Skeletal muscle satellite cell (primary cell): ENCODE measurements at regions not wholly inside any gene's neighbourhood (a gene's known extent, or its start where the extent isn't known, plus 50 kb on each side); places are given as distances from the start of the nearest gene placed in this dataset.

Experiments
- H3K27me3 ChIP-seq: 2 replicates; pipeline ENCODE4 v1.7.0; 2013; ENCODE audit warnings: low read length; ENCODE audit not compliant: control insufficient read depth, insufficient read depth
- H3K36me3 ChIP-seq: 2 replicates; pipeline ENCODE4 v1.7.0; 2013; ENCODE audit warnings: mild to moderate bottlenecking, control low read depth, low read length; ENCODE audit not compliant: insufficient read depth
- H3K4me1 ChIP-seq: 2 replicates; pipeline ENCODE4 v1.7.0; 2013; ENCODE audit warnings: low read length; ENCODE audit not compliant: control insufficient read depth, insufficient read depth
- H3K4me2 ChIP-seq: 2 replicates; pipeline ENCODE4 v1.7.0; 2013; ENCODE audit warnings: mild to moderate bottlenecking, low read length
- H3K4me3 ChIP-seq: 2 replicates; pipeline ENCODE4 v1.7.0; 2013; ENCODE audit warnings: low read length
- H3K9ac ChIP-seq: 2 replicates; pipeline ENCODE4 v1.7.0; 2013; ENCODE audit warnings: mild to moderate bottlenecking, low read depth, low read length, moderate library complexity
- H3K9me3 ChIP-seq: replicated peaks from 2 replicates; pipeline ENCODE4 v1.7.0; 2013; ENCODE audit warnings: mild to moderate bottlenecking, control low read depth, low read length

DNA sequence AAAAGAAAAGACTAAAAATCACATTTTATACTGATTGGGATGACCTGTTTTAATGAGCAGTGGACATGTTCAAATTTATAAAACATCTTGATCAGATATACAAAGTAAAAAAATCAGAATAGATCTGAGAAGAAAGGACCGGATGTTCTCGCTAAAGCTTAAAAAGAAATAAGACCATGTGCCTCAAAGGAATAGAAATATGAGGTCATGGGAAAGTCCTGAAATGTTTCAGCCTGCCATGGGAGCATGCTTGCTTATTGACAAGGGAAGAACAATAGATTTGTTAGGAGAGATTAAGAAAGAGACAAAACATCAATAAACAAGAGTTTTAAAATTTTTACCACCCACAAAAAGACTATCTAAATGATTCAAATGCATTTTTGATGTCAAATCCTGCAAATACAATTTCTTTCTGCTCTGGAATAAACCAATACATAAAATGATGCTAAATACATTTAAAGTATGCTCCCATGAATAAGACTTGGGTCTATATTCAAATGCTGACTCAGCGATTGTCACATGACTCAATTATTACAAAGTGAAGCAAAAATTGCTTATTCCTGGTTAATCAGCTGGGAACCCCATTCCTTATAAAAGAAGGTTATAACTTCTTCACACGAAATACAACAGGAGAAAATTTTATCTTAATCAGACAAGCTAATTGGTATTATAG lies 633.9 kb upstream of the PKDCC start:
- Histone ChIP-seq H3K27me3 (peaks cover 2% of the 10 kb centered on the region), H3K36me3 (no peaks in the 10 kb centered on the region), H3K4me3 (no peak overlapping the region), H3K4me1 (no peaks in the 10 kb centered on the region), H3K4me2 (no peak overlapping the region), H3K9ac (no peak overlapping the region), H3K9me3 (no peaks in the 10 kb centered on the region)

DNA sequence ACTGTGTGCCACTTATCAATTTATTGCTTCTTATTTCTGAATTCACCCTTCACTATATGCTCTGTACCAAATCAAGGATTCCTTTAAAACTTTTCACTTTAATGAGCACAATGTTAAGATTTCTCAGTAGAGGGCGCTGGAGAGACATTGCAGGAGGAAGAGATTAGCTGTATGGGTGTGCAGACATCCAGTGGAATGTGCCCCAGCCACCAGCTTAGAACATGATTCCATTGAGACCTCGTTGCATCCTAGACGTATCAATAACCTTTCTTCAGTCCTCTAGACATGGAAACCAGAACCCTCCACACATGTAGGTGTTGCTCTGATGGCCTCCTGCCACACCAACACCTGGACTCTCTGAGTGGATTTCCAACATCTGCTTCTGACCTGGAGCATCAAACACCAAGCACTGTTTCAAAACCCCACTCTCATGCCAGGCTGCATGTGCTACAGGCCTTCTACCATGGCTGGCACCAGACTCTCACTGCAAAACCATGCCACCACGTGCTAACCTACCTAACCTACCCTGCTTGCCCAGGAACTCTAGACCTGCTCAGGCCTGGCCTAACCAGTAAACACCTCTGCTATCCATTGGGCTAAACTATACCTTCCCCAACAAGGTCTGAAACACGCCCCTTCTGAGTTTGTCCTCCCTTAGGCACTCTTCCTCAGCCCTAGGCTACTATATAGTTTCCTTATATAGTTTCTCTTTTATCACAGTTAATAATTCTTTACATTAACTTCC lies 633.2 kb upstream of the PKDCC start:
- H3K9ac ChIP-seq, result no peak overlapping the region
- no peaks in the 10 kb centered on the region for H3K9me3 ChIP-seq
- H3K27me3 ChIP-seq, result no peaks in the 10 kb centered on the region

DNA sequence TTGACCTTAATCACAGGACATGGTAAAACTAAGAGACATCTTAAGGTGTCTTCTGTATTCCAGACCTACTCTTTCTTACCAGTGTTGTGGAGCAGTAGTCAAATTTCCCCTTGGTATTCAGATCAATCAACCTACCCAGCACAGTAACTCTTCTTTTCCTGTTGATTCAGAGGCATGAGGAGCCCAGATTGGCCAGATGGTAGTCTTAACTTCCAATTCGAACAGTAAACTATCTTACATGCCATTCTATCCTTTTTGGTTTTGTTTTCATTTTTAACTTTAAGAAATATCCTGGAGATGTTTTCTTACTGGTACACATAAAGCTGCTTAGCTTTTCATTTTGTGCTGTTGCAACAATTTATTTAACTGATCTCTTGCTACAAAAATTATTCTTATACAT lies 630.3 kb upstream of the PKDCC start:
- Histone ChIP-seq H3K36me3 (no peaks in the 10 kb centered on the region), H3K4me2 (no peak overlapping the region), H3K4me1 (no peaks in the 10 kb centered on the region), H3K27me3 (no peaks in the 10 kb centered on the region), H3K9me3 (no peaks in the 10 kb centered on the region), H3K4me3 (no peak overlapping the region), H3K9ac (no peak overlapping the region)

More for the DNA sequence above, 633.2 kb upstream of the PKDCC start:
- H3K4me1 ChIP-seq, result no peaks in the 10 kb centered on the region
- H3K4me2 ChIP-seq, result no peak overlapping the region
- no peaks in the 10 kb centered on the region for H3K36me3 ChIP-seq
- no peak overlapping the region for H3K4me3 ChIP-seq

- Histone ChIP-seq H3K4me1 (no peaks in the 10 kb centered on the region), H3K9me3 (no peaks in the 10 kb centered on the region), H3K4me3 (no peak overlapping the region), H3K36me3 (no peaks in the 10 kb centered on the region), H3K27me3 (no peaks in the 10 kb centered on the region), H3K4me2 (no peak overlapping the region), H3K9ac (no peak overlapping the region)
Measured at GRCh38 chr2:41420219-41420618, 627.6 kb upstream of the PKDCC start.

DNA sequence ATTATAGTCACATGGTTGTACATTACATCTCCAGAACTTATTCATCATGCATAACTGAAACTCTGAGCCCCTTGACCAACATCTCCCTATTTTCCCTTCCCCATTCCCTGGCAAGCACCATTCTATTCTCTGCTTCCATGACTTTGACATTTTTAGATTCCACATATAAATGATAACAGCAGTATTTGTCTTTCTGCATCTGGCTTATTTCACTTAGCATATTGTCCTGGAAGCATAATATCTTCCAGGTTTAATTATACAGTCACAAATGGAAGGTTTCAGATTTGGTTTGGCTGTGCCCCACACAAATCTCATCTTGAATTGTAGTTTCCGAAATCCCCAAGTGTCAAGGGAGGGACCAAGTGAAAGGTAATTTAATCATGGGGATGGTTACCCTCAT lies 626.9 kb upstream of the PKDCC start:
- Histone ChIP-seq H3K36me3 (no peaks in the 10 kb centered on the region), H3K4me2 (no peak overlapping the region), H3K4me3 (no peak overlapping the region), H3K4me1 (no peaks in the 10 kb centered on the region), H3K9ac (no peak overlapping the region), H3K27me3 (no peaks in the 10 kb centered on the region), H3K9me3 (no peaks in the 10 kb centered on the region)

DNA sequence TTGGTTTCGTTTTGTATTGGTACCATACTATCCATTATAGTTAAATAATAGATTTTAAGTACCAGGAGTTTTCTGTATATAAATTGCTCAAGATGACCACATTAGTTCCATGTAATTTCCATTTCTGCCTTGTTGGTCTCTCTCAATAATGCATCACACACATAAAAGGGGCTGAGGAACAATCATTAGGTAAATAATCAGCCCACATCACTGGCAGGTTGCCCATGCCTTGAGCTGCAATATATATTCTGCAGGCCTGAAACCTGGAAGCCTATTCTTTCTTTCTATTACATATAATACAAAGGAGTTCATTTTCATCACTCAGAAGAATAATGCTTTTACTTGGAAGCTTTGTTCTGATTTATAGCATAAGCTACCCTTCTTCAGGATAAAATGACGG lies 616.1 kb upstream of the PKDCC start:
- H3K4me3 ChIP-seq, result no peak overlapping the region
- H3K4me1 ChIP-seq, result peaks cover 3% of the 10 kb centered on the region
- H3K4me2 ChIP-seq, result no peak overlapping the region
- H3K36me3 ChIP-seq, result no peaks in the 10 kb centered on the region
- H3K9ac ChIP-seq, result no peak overlapping the region
- H3K9me3 ChIP-seq, result no peaks in the 10 kb centered on the region
- H3K27me3 ChIP-seq, result peaks cover 2% of the 10 kb centered on the region

DNA sequence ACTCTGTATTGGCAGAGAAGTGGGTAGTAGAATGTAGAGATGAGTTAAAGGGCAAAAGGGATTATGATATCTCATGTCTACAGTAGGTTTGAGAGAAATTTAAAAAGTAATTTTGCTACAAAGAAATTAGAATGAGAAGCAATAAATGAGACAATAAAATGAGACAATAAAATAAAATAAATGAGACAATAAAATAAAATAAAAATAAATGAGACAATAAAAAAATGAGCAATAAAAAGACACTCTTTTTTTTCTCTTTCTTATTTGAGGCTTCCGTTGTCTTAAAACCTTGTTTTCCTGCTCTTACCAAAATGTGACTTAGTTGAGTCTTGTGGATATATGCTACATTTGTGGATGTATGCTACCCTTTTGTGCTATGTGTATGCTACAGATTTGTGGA lies 615.4 kb upstream of the PKDCC start:
- peaks cover 3% of the 10 kb centered on the region for H3K4me1 ChIP-seq
- H3K9me3 ChIP-seq, result no peaks in the 10 kb centered on the region
- H3K4me2 ChIP-seq, result no peak overlapping the region
- no peak overlapping the region for H3K4me3 ChIP-seq
- no peak overlapping the region for H3K9ac ChIP-seq
- H3K27me3 ChIP-seq, result no peaks in the 10 kb centered on the region
- H3K36me3 ChIP-seq, result no peaks in the 10 kb centered on the region

DNA sequence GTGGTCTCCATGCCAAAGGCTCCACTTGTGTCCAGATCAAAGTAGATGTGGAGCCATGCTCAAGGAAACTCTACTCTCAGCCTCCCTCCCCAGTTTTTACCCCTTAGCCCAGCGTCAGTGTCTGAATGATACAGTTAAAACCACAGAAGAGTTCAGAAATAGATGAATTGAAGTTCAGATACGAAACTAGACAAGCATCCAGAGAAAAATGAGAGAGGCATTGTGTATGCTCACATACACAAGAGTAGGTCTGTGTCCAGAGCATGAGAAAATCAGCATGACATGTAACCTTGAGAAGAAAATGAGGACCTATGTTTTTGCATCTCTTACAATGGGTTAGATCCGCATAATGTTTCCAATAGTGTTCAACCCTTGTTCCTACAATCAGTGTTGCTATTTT lies 612.8 kb upstream of the PKDCC start:
- no peak overlapping the region for H3K4me3 ChIP-seq
- no peak overlapping the region for H3K4me2 ChIP-seq
- H3K36me3 ChIP-seq, result no peaks in the 10 kb centered on the region
- no peaks in the 10 kb centered on the region for H3K27me3 ChIP-seq
- no peaks in the 10 kb centered on the region for H3K4me1 ChIP-seq
- H3K9me3 ChIP-seq, result no peaks in the 10 kb centered on the region
- H3K9ac ChIP-seq, result no peak overlapping the region

DNA sequence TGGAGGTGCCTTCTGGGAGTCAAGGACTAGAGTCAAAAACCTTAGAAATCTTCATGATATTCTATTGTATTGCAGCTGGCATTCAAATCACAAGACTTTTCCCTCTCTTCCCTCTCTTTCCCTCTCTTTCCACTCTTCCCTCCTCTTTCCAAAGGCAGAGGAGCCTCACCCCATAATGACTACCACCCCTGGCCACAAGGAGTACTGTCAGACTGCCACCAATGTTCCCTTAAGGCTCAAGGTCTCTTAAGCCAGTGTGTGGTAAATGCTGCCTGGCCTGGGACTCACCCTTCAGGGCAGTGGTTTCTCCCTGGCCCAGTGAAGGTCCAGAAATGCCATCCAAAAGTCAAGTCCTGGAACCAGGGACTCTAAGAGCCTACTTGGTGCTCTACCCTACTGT lies 605.9 kb upstream of the PKDCC start:
- Histone ChIP-seq H3K36me3 (no peaks in the 10 kb centered on the region), H3K27me3 (no peaks in the 10 kb centered on the region), H3K9ac (no peak overlapping the region), H3K9me3 (no peaks in the 10 kb centered on the region), H3K4me2 (no peak overlapping the region), H3K4me1 (no peaks in the 10 kb centered on the region), H3K4me3 (no peak overlapping the region)

DNA sequence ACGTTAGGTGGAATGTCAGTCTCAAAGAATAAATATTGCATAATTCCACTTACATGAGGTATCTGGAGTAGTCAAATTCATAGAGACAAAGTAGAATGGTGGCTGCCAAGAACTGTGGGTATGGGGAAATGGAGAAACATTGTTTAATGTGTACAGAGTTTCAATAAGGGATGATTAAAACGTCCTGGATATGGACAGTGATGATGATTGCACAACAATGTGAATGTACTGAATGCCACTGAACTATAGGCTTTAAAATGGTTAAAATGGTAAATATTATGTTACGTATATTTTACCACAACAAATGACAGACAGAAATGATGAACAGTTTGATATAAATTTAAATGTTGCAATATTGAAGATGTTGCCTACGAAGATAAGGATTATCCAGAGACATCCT lies 602.0 kb upstream of the PKDCC start:
- no peaks in the 10 kb centered on the region for H3K9me3 ChIP-seq
- no peaks in the 10 kb centered on the region for H3K4me1 ChIP-seq
- H3K27me3 ChIP-seq, result no peaks in the 10 kb centered on the region
- no peak overlapping the region for H3K9ac ChIP-seq
- H3K36me3 ChIP-seq, result no peaks in the 10 kb centered on the region
- H3K4me2 ChIP-seq, result no peak overlapping the region
- H3K4me3 ChIP-seq, result no peak overlapping the region

- Histone ChIP-seq H3K9me3 (no peaks in the 10 kb centered on the region), H3K27me3 (no peaks in the 10 kb centered on the region), H3K4me1 (no peaks in the 10 kb centered on the region), H3K4me3 (no peak overlapping the region), H3K36me3 (no peaks in the 10 kb centered on the region), H3K4me2 (no peak overlapping the region), H3K9ac (no peak overlapping the region)
Measured at GRCh38 chr2:41446266-41446665, 601.6 kb upstream of the PKDCC start.

GRCh38 chr2:41448221-41448620 lies 599.6 kb upstream of the PKDCC start:
- no peak overlapping the region for H3K4me2 ChIP-seq
- H3K9me3 ChIP-seq, result no peaks in the 10 kb centered on the region
- H3K27me3 ChIP-seq, result no peaks in the 10 kb centered on the region
- no peak overlapping the region for H3K4me3 ChIP-seq
- no peaks in the 10 kb centered on the region for H3K36me3 ChIP-seq
- H3K4me1 ChIP-seq, result no peaks in the 10 kb centered on the region
- H3K9ac ChIP-seq, result no peak overlapping the region
